NB4 (cell line): ENCODE measurements at regions not wholly inside any gene's neighbourhood (a gene's known extent, or its start where the extent isn't known, plus 50 kb on each side); places are given as distances from the start of the nearest gene placed in this dataset.

Experiments
- CTCF ChIP-seq: IDR thresholded peaks from one replicate; pipeline ENCODE4 v1.5.1; 2012; ENCODE audit warnings: low read depth, low read length
- MAX ChIP-seq: IDR thresholded peaks from 2 replicates; pipeline ENCODE4 v1.6.1; 2011; ENCODE audit warnings: low read depth, low read length

- TF ChIP-seq CTCF (no peak), MAX (no peak)
These were observed 166.5 kb upstream of the CADM1 start for GRCh38 chr11:115670538-115671205.
